ENCODE measurements at regions not wholly inside any gene's neighbourhood (a gene's known extent, or its start where the extent isn't known, plus 50 kb on each side); places are given as distances from the start of the nearest gene placed in this dataset.

DNA sequence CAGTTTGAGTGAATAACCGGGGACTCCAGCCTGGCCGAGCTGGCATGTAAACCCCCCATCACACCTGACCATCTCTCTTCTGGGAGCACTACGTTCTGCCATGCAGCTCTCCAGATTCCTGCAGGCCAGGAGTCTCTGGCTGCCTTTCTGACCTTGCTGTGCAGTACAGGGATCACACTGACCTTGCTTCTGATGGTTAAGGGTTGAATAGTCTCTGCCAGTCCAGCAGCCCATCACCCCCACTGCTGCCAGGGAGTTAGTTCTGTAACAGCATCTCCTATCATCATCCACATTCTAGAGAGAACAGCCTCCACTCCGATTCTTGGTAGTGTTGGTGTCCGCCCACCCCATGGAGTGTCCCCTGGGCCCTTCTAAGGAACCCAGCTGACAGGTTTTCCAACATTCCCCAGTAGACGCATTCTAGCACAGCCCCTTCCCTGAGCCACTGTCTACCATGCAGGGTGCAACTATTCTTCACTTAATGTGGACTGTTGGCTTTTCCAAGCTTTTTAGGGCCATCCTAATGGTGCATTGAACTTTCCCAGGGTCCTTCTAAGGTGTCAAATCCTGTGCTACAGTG is 109.8 kb downstream of the RIPK4 start:
- no peak overlapping the region for H3K27ac Mint-ChIP-seq
- CTCF ChIA-PET, result interaction anchor here (0.6 to 0.7 kb wide), 2 partner anchors 18 to 22 kb away, joined by 3 to 4 read pairs; no protein-coding TSS in a partner anchor
- intact Hi-C loops (cut with micrococcal nuclease), result no loop called here
- H3K9me3 Mint-ChIP-seq, result no peaks in the 10 kb centered on the region
- H3K27me3 Mint-ChIP-seq (ENCODE audit: low read depth), result peaks cover 8% of the 10 kb centered on the region
- H3K36me3 Mint-ChIP-seq (ENCODE audit: low read depth), result no peaks in the 10 kb centered on the region
- DNase-seq, result no peak
- no peak overlapping the region for H3K4me3 Mint-ChIP-seq
- no peaks in the 10 kb centered on the region for H3K4me1 Mint-ChIP-seq (ENCODE audit: low read depth)

DNA sequence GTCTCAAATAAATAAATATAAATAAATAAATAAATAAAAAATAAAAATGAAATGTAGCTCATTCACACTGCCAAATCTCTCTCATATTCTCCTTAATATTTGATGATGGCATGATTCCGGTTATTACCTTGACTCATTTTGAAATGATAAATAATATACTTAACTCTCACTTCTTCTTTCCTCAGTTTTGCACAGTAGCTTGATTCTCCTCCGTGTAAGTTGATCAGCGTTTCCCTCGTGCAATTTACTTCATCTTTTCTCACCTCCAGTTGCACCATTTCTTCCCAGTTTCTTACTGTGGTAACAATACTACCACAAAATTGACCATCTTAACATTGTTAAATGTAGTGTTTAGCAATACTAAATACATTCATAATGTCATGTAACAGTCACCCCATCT is 111.6 kb downstream of the RIPK4 start:
- CTCF ChIA-PET, result interaction anchor here (0.5 kb wide), 1 partner anchor 232 kb away, joined by 5 read pairs; no protein-coding TSS in a partner anchor
- H3K36me3 Mint-ChIP-seq (ENCODE audit: low read depth), result no peaks in the 10 kb centered on the region
- DNase-seq, result no peak
- intact Hi-C loops (cut with micrococcal nuclease), result no loop called here
- H3K27me3 Mint-ChIP-seq (ENCODE audit: low read depth), result peaks cover 8% of the 10 kb centered on the region
- no peaks in the 10 kb centered on the region for H3K4me1 Mint-ChIP-seq (ENCODE audit: low read depth)
- H3K9me3 Mint-ChIP-seq, result no peaks in the 10 kb centered on the region
- H3K4me3 Mint-ChIP-seq, result no peak overlapping the region
- no peak overlapping the region for H3K27ac Mint-ChIP-seq

DNA sequence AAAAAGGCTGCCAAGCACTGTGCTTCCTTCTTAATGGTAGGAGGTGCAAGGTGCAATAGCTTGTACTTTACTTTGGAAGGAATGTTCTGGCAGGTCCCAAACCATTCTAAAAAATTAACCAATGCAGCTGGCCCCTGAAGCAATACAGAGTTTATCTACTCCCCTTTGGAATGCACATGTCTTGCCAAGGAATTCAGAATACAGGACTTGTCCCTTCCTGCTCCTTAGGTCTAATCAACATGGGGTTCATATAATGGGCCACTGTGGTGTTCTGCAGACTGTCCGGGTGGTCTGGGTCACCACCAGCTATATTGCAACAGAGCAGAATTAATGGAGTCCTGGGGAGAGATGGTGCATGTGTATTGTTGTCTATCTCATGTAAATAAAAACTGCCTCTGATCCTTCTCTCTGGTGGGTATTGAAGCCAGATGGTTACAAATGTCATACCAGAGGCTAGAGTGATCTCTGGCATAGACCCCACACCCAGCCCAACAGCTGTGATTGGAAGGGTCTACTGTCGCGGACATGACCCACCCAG is 112.8 kb downstream of the RIPK4 start:
- intact Hi-C loops (cut with micrococcal nuclease), result no loop called here
- CTCF ChIA-PET, result no interaction called here

DNA sequence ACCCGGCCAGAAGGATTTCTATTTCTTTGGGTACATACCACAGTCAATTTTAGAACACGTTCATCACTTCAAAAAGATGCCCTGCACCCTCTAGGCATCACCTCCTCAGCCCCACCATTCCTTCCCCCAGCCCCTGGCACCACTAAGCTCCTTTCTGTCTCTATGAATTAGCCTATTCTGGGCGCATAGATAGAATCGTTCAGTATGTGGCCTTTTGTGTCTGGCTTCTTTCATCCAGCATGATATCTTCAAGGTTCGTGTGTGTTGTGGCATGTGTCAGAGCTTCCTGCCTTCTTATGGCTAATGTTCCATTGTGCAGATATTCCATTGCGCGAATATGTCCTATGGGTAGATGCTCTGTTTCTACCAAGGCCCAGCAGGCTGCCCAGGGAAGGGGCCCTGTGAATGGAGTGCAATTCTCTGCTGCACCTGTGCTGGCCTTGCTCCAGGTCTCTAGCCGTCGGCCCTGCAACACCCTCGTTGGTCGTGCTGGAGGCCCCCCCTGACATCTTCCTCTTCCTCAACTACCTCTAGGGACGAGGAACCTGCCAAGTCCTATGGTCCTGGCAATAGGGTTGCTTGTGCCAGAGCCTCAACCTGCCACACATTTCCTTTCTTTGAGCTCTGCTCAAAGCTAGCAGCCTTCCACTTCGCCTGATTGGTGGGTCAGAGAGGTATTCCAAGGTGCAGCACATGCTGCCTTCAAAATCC is 113.5 kb downstream of the RIPK4 start:
- DNase-seq, result no peak
- peaks cover 2% of the 10 kb centered on the region for H3K4me1 Mint-ChIP-seq (ENCODE audit: low read depth)
- peaks cover 2% of the 10 kb centered on the region for H3K27me3 Mint-ChIP-seq (ENCODE audit: low read depth)
- no peak overlapping the region for H3K27ac Mint-ChIP-seq
- H3K9me3 Mint-ChIP-seq, result no peaks in the 10 kb centered on the region
- H3K36me3 Mint-ChIP-seq (ENCODE audit: low read depth), result no peaks in the 10 kb centered on the region
- intact Hi-C loops (cut with micrococcal nuclease), result no loop called here
- CTCF ChIA-PET, result no interaction called here
- H3K4me3 Mint-ChIP-seq, result no peak overlapping the region

More for the DNA sequence above, 112.8 kb downstream of the RIPK4 start:
- DNase-seq, result no peak
- H3K27me3 Mint-ChIP-seq (ENCODE audit: low read depth), result peaks cover 2% of the 10 kb centered on the region
- no peak overlapping the region for H3K4me3 Mint-ChIP-seq
- H3K4me1 Mint-ChIP-seq (ENCODE audit: low read depth), result no peaks in the 10 kb centered on the region
- no peaks in the 10 kb centered on the region for H3K36me3 Mint-ChIP-seq (ENCODE audit: low read depth)
- no peaks in the 10 kb centered on the region for H3K9me3 Mint-ChIP-seq
- no peak overlapping the region for H3K27ac Mint-ChIP-seq

DNA sequence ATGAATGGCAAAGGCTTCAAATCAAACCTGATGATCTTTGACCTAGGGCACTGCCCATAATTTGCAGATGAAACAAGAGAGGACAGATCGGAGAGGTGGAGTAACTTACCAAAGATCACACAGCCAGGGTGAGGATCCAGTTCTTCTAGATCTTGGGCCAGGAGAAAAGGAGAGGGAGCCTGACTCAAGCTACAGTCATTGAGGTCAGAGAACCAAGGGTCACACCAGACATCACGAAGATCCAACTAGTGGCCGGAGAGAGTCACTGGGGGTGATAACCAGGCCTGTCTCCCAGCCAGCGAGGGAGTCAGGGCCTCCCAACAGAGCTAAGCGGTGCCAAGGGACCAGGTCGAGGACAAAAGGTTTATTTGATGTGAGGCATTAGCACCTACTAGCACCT is 115.0 kb downstream of the RIPK4 start:
- no peak overlapping the region for H3K27ac Mint-ChIP-seq
- intact Hi-C loops (cut with micrococcal nuclease), result no loop called here
- H3K36me3 Mint-ChIP-seq (ENCODE audit: low read depth), result no peaks in the 10 kb centered on the region
- H3K9me3 Mint-ChIP-seq, result no peaks in the 10 kb centered on the region
- H3K27me3 Mint-ChIP-seq (ENCODE audit: low read depth), result peaks cover 2% of the 10 kb centered on the region
- peaks cover 3% of the 10 kb centered on the region for H3K4me1 Mint-ChIP-seq (ENCODE audit: low read depth)
- no peak overlapping the region for H3K4me3 Mint-ChIP-seq
- DNase-seq, result no peak
- CTCF ChIA-PET, result interaction anchor here (0.6 kb wide), 1 partner anchor 87 kb away, joined by 3 read pairs; no protein-coding TSS in a partner anchor

DNA sequence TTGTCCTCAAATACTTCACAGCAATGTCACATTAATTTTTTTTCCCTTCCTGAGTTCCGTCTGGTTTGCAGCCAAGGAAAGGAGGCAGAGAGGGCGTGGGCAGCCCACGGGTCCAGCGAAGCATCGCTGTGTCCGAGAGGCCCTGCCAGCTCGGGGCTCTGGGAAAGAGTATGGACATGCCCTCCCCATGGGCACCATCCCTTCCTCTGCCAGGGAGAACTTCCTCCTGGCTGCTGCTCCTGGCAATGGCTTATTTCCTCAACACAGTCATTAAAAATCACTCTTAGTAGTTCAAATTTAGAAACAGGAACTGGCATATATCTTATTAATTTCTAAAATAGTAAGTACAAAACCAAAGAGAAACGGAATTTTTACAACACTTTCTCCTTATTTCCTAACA is 115.4 kb downstream of the RIPK4 start:
- Mint-ChIP-seq H3K27ac (no peak overlapping the region), H3K36me3 (ENCODE audit: low read depth) (no peaks in the 10 kb centered on the region), H3K9me3 (no peaks in the 10 kb centered on the region), H3K4me1 (ENCODE audit: low read depth) (peaks cover 3% of the 10 kb centered on the region), H3K4me3 (no peak overlapping the region), H3K27me3 (ENCODE audit: low read depth) (peaks cover 2% of the 10 kb centered on the region)
- intact Hi-C loops (cut with micrococcal nuclease), result no loop called here
- DNase-seq, result no peak
- CTCF ChIA-PET, result no interaction called here

DNA sequence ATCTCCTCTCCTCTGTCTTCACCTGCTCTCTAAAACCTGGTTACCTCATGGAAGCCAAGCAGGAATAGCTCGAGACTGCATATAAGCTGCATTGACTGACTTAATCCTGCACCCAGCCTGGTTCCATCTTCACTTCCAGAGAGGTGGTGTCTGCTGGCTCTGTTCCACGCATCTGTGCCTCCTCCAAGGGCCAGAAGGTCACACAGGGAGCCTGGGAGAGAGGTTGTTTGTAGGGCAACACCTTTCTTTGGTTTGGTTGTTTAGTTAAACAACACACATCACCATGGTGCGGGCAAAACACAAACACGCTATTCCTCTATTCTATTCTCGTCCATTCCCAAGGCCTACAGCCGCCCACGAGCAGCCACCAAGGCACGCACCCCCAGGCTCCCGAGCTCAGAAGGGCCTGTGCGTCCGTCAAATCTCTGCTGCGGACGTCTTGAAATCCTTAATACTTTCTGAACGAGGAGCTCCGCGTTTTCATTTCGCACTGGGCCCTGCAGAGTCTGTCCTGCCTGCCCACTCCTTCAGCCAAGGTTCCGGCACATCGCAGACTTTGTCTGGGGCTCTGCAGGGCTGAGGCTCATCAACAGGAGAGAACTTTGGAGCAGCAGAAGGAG is 116.2 kb downstream of the RIPK4 start:
- Mint-ChIP-seq H3K4me1 (ENCODE audit: low read depth) (peaks cover 3% of the 10 kb centered on the region), H3K27me3 (ENCODE audit: low read depth) (peaks cover 2% of the 10 kb centered on the region), H3K27ac (no peak overlapping the region), H3K36me3 (ENCODE audit: low read depth) (no peaks in the 10 kb centered on the region), H3K4me3 (no peak overlapping the region), H3K9me3 (no peaks in the 10 kb centered on the region)
- no peak for DNase-seq
- CTCF ChIA-PET, result no interaction called here
- intact Hi-C loops (cut with micrococcal nuclease), result no loop called here

DNA sequence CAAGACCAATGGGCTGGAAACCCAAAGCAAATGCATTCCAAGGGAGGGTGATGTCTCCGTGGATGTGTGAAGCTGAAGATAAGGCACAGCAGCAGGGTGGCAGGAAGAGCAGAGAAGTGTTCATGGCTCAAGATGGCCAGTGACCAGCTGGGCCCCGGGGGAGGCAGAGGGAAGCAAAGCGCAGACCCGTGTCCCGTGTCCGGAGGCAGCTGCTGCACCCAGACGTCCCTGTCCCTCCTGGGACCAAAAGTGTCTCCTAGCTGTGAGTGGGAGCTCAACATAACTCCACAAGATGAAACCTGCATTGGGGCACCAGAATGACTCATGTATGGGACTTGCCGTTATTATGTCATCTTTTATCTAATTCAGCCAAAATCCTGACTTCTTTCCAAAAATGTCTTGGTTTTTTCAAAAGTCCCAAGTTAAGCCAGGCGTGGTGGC is 118.2 kb downstream of the RIPK4 start:
- no peaks in the 10 kb centered on the region for H3K27me3 Mint-ChIP-seq (ENCODE audit: low read depth)
- CTCF ChIA-PET, result no interaction called here
- H3K9me3 Mint-ChIP-seq, result no peaks in the 10 kb centered on the region
- no peak for DNase-seq
- intact Hi-C loops (cut with micrococcal nuclease), result no loop called here
- peaks cover 3% of the 10 kb centered on the region for H3K4me1 Mint-ChIP-seq (ENCODE audit: low read depth)
- H3K27ac Mint-ChIP-seq, result no peak overlapping the region
- no peaks in the 10 kb centered on the region for H3K36me3 Mint-ChIP-seq (ENCODE audit: low read depth)
- H3K4me3 Mint-ChIP-seq, result no peak overlapping the region

DNA sequence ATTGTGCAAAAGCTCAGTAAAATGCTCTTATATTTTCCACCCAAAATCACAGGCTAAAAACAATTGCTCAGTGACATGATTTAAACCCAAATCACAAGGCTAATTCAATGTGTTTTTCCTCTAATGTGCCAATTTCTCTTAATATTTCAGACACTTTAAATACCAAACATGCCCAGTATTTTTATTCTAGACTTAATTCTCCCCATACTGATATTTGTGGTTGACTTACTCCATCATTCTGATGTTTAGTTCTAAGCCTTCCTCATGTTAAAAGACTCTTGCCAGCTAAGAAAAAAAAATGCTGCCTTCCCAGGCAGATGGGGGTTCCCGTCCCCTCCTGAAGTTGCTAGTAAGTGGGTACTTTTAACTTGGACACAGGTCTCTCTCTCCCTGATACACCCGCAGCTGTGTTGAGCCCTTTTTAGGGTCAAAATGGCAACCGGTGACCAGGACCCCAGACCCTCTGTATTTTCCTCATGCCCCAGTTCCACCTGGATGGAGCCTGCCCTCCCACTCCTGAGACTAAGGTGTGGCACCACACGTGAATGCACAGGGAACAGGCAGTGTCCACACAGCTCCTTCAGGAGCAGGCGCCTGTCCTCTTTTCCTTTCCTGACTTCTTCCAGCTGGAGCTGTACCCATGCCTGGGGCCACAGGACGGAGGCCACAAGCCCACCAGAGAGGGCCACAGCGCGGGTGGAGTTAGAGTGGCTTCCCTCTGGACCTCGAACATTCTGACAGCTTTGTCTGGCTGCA is 118.9 kb downstream of the RIPK4 start:
- intact Hi-C loops (cut with micrococcal nuclease), result no loop called here
- H3K27me3 Mint-ChIP-seq (ENCODE audit: low read depth), result no peaks in the 10 kb centered on the region
- no peak overlapping the region for H3K27ac Mint-ChIP-seq

DNA sequence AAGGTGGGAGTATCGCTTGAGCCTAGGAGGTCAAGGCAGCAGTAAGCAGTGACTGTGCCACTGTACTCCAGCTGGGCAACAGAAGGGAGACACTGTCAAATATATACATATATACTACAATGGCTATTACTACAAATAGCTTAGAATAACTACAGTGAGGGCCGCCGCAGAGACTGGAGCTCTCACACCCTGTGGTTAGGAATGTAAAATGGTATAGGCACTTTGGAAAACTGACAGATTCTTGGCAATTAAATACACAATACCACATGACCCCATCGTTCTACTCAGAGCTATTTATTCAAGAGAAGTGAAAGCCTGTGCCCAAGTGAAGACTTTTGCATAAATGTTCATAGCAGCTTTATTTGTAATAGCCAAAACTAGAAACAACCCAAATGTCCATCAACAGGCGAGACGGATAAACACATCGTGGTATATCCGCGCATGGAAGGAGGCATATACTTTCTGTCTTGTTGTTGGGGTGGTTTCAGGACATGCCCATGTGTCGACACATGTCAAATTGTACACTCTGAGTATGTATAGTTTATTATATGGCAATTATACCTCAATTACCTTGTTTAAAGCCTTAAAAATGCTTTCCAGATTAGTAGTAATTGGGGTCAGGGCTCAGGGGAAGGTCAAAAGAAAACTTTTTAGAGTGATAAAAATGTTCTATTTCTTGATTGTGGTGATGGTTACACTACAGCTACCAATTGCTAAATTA is 123.4 kb downstream of the RIPK4 start:
- intact Hi-C loops (cut with micrococcal nuclease), result no loop called here
- H3K27me3 Mint-ChIP-seq (ENCODE audit: low read depth), result peaks cover 24% of the 10 kb centered on the region
- H3K27ac Mint-ChIP-seq, result no peak overlapping the region
- CTCF ChIA-PET, result interaction anchor here (0.6 kb wide), 1 partner anchor 11 kb away, joined by 3 read pairs; no protein-coding TSS in a partner anchor
- no peak for DNase-seq
- H3K36me3 Mint-ChIP-seq (ENCODE audit: low read depth), result no peaks in the 10 kb centered on the region
- H3K4me3 Mint-ChIP-seq, result no peak overlapping the region
- peaks cover under 1% of the 10 kb centered on the region for H3K4me1 Mint-ChIP-seq (ENCODE audit: low read depth)
- H3K9me3 Mint-ChIP-seq, result no peaks in the 10 kb centered on the region

More for the DNA sequence above, 118.9 kb downstream of the RIPK4 start:
- Mint-ChIP-seq H3K4me1 (ENCODE audit: low read depth) (peaks cover 3% of the 10 kb centered on the region), H3K4me3 (no peak overlapping the region), H3K36me3 (ENCODE audit: low read depth) (no peaks in the 10 kb centered on the region), H3K9me3 (no peaks in the 10 kb centered on the region)
- DNase-seq, result no peak
- CTCF ChIA-PET, result no interaction called here

DNA sequence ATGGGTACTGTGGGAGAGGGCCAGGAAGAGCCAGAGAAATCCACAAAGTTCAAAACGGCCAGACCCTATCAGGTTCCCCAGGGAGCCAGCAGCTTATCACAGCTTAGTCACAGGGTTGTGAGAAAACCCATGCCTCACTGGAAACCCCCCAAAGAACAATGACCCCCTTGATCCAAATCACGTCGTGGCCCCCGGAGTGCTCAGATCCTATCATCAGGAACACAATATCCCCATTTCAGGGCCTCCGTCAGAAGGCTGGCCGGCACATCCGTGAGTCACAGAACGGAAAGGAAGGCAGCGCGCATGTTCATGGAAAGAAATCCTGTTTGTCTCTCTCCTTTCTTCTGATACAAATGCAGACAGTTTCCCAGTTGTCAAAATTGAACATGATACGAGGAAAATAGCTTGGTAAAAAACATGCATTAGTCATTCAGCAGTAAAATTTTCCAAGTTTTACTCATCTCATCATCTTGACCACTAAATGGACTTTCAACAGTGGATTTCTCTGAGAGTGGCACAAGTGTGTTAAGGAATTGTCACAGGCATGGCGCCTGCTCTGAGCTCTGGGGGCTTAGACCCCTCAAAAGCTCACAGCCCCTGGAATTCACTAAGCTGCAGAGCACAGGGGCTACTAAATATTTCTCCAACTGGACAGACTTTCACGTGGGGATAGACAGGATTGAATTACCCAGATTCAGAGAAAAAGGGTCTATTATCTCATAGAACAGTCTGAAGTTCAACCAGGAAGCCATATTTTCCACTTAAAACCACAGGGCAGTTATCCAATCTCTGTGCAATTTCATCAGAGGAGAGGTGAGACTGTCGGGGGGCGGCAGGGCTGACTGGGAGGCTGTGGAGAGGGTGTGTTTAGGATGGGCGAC is 124.8 kb downstream of the RIPK4 start:
- H3K27ac Mint-ChIP-seq, result no peak overlapping the region
- H3K36me3 Mint-ChIP-seq (ENCODE audit: low read depth), result no peaks in the 10 kb centered on the region
- no peak for DNase-seq
- no peaks in the 10 kb centered on the region for H3K9me3 Mint-ChIP-seq
- H3K27me3 Mint-ChIP-seq (ENCODE audit: low read depth), result peaks cover 28% of the 10 kb centered on the region
- no peaks in the 10 kb centered on the region for H3K4me1 Mint-ChIP-seq (ENCODE audit: low read depth)
- CTCF ChIA-PET, result no interaction called here
- intact Hi-C loops (cut with micrococcal nuclease), result no loop called here
- no peak overlapping the region for H3K4me3 Mint-ChIP-seq
